ENCODE measurements at regions not wholly inside any gene's neighbourhood (a gene's known extent, or its start where the extent isn't known, plus 50 kb on each side); places are given as distances from the start of the nearest gene placed in this dataset.

- H3K4me3 ChIP-seq = no peak overlapping the region
- H3K27ac ChIP-seq = no peak overlapping the region
- no peak for DNase-seq
- H3K9me3 ChIP-seq (replicated peaks in 1 of 3) = no peaks in the 10 kb centered on the region
- no peaks in the 10 kb centered on the region for H3K4me1 ChIP-seq (replicated peaks in 1 of 2)
- no peak for TF ChIP-seq POLR2A (IDR thresholded peaks at IDR 0.05)
- no peak for TF ChIP-seq CTCF (IDR thresholded peaks at IDR 0.05)
- H3K36me3 ChIP-seq (replicated peaks in 1 of 2) = no peaks in the 10 kb centered on the region
- intact Hi-C loops (cut with DNase I) = no loop called here
- no peaks in the 10 kb centered on the region for H3K27me3 ChIP-seq
- 48 to 96% (median 73%) methylated on average over 2 of the region's 2 CpGs for WGBS, 4 donors
Observed at GRCh38 chr13:84959818-84960217, 839.4 kb downstream of the SLITRK6 start.

GRCh38 chr13:84954636-84955035, 844.6 kb downstream of the SLITRK6 start:
- Histone ChIP-seq H3K4me1 (replicated peaks in 1 of 2) (no peaks in the 10 kb centered on the region), H3K27ac (no peak overlapping the region), H3K36me3 (replicated peaks in 1 of 2) (no peaks in the 10 kb centered on the region), H3K9me3 (replicated peaks in 1 of 3) (no peaks in the 10 kb centered on the region), H3K27me3 (no peaks in the 10 kb centered on the region), H3K4me3 (no peak overlapping the region)
- intact Hi-C loops (cut with DNase I) = no loop called here
- TF ChIP-seq POLR2A (IDR thresholded peaks at IDR 0.05) (no peak), CTCF (IDR thresholded peaks at IDR 0.05) (no peak)
- DNase-seq = no peak
- WGBS, 4 donors = 27 to 58% (median 42%) methylated on average over 1 of the region's 1 CpG

DNA sequence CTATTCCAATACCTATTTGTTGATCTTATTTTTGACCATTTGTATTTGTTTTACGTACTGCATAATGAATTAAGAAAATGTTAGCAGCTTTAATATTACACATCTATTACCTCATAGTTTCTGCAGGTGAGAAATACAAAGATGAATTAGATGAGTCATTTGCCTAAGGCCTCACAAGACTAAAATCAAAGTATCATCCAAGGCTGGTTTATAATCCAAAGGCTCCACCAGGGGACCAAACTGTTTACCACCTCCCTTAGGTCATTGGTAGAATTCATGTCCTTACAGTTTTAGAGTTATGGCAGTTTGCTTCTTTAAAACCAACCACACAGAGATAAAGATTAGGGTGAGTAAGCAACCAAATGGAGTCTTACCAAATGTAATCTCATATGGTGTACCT, 848.1 kb downstream of the SLITRK6 start:
- 81 to 90% (median 84%) methylated on average over 1 of the region's 1 CpG for WGBS, 4 donors
- Histone ChIP-seq H3K27me3 (no peaks in the 10 kb centered on the region), H3K9me3 (replicated peaks in 1 of 3) (no peaks in the 10 kb centered on the region), H3K4me3 (no peak overlapping the region), H3K4me1 (replicated peaks in 1 of 2) (no peaks in the 10 kb centered on the region), H3K36me3 (replicated peaks in 1 of 2) (no peaks in the 10 kb centered on the region), H3K27ac (no peak overlapping the region)
- no peak for TF ChIP-seq POLR2A (IDR thresholded peaks at IDR 0.05)
- no peak for TF ChIP-seq CTCF (IDR thresholded peaks at IDR 0.05)
- no peak for DNase-seq
- intact Hi-C loops (cut with DNase I) = no loop called here

- 69 to 78% (median 76%) methylated on average over 2 of the region's 2 CpGs for WGBS, 4 donors
- no peaks in the 10 kb centered on the region for H3K4me1 ChIP-seq (replicated peaks in 1 of 2)
- intact Hi-C loops (cut with DNase I) = no loop called here
- no peaks in the 10 kb centered on the region for H3K36me3 ChIP-seq (replicated peaks in 1 of 2)
- DNase-seq = no peak
- H3K27me3 ChIP-seq = no peaks in the 10 kb centered on the region
- no peak overlapping the region for H3K4me3 ChIP-seq
- no peak overlapping the region for H3K27ac ChIP-seq
- TF ChIP-seq POLR2A (IDR thresholded peaks at IDR 0.05) (no peak), CTCF (IDR thresholded peaks at IDR 0.05) (no peak)
- H3K9me3 ChIP-seq (replicated peaks in 1 of 3) = no peaks in the 10 kb centered on the region
Observed at GRCh38 chr13:84946192-84946591, 853.0 kb downstream of the SLITRK6 start.

Data from adrenal gland (tissue), 9 donors.